ENCODE measurements at regions not wholly inside any gene's neighbourhood (a gene's known extent, or its start where the extent isn't known, plus 50 kb on each side); places are given as distances from the start of the nearest gene placed in this dataset.

GRCh38 chr6:108751851-108752732 is 96.1 kb upstream of the ARMC2 start:
- DNase-seq, result no peak

GRCh38 chr6:108752733-108753590 is 95.3 kb upstream of the ARMC2 start:
- no peak for DNase-seq

- DNase-seq, result no peak
Observed at GRCh38 chr6:108755257-108756240, 92.7 kb upstream of the ARMC2 start.

GRCh38 chr6:108757357-108757756 is 90.9 kb upstream of the ARMC2 start:
- no peak for DNase-seq

DNA sequence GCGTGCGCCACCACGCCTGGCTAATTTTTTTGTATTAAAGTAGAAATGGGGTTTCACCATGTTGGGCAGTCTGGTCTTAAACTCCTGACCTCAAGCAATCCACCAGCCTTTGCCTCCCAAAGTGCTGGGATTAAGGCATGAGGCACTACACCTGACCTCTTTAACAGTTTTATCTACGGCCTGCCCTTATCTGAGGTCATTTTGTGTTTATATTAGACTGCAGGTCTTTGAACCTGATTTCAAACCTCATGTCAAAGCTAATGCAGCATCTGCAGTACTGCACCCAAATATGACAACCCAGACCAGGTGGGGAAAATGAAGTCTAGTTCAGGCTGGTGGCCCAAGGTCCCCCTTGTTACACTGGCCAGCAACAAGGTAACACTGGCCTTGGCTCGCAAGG is 89.3 kb upstream of the ARMC2 start:
- DNase-seq, result no peak

- DNase-seq, result no peak
Observed at GRCh38 chr6:108760126-108761050, 87.8 kb upstream of the ARMC2 start.

DNA sequence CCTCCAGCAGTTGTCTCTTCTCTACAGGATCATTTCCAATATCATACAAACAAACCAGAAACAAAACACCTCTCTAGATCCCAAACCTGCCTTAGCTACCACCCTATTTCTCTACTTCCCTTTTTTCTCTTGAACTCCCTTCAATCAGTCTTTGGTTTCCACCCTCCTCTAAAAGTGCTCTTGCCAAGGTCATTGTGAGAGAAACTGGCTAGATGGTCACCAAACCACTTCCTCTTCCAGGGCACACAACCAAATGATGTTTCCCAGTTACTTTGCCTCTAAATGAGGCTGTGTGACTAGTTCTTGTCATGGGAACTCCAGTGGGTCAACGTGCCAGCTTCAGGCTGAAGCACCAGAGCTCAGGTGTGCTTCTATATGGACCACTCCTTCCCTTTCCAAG is 85.8 kb upstream of the ARMC2 start:
- no peak for DNase-seq

DNA sequence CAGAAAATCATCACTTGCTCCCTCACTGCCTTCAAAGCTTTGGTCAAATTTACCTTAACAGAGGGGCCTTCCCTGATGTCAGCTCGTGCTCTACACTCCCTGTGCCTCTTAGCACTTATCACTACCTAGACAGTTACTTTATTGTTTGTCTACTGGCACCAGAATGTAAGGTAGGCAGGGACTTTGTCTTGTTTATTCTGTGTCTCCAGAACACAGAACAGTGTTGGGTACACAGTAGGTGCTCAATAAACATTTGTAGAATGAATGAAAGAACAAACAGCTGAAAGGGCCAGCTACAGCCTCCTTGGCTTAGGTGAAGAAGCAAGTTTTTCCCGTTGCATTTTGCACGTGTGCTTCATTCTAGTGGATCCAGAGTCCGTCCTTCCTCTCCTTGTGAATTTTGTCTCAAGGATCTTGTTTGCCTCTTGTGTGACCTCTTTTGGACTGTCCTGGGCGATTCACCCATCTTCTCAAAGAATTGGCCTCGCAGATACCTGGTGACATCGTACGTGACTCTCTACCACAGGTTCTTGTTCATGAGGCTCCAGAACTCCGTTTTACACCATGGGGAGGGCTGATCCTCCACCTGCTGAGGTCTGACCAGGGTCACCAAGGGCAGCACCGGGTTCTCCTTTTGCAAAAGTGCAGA is 84.2 kb upstream of the ARMC2 start:
- DNase-seq, result no peak

DNA sequence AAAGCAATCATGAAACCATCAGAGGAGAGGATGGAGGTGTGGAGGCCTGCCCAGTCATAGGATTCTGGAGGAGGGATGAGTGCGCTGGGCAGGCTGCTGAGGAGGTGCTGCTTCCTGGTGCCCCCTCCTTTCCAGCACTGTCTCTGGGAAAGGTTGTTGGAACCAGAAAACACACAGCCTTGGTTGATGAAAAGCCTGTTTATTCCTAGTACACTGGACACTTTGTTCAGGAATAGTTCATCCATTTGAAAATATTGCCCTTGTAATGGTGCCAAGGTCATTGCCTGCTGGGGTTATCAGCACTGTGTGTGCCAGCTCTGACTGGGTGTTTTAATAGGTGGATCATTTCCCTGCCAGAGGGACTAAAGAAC is 83.7 kb upstream of the ARMC2 start:
- no peak for DNase-seq

DNA sequence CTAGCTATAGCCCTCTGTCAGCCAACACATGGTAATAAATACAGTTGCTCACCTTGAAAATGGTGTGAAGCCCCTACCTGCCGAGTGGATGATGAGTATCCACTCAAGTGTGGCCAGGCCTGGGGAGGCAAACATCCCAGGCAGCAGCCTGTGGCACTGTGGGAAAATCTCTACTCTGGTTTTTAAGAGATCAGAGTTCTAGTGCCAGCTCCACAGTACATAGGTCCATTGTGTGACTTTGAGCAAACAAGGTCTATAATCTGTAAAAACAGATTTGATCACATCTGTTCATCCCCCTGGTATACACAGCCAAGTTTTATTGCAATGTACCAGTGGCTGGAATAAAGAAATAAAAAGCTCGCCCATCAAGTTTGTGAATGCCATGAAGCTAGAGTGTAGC is 82.7 kb upstream of the ARMC2 start:
- DNase-seq, result no peak

- no peak for DNase-seq
Observed at GRCh38 chr6:108766419-108766818, 81.8 kb upstream of the ARMC2 start.

- no peak for DNase-seq
Observed at GRCh38 chr6:108766886-108767285, 81.3 kb upstream of the ARMC2 start.

GRCh38 chr6:108767418-108768165 is 80.6 kb upstream of the ARMC2 start:
- no peak for DNase-seq

DNA sequence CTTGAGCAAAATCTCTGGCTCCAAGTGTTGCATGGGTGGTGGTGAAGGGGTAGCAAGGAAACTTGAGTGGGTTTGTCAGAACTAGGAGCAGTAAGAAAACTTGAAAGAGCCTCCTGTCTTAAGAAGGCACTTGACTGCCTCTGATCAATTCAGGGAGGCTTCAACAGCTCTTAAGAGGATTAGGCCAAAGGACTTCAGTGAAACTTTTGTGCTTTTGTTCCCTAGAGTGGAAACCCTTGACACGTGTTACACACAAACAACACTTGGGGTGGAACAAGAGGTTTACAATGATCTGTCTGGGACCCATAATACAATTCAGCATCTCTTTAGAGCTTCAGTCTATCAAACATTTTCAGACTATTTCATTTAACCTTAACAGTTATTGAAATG is 80.1 kb upstream of the ARMC2 start:
- DNase-seq, result no peak

DNA sequence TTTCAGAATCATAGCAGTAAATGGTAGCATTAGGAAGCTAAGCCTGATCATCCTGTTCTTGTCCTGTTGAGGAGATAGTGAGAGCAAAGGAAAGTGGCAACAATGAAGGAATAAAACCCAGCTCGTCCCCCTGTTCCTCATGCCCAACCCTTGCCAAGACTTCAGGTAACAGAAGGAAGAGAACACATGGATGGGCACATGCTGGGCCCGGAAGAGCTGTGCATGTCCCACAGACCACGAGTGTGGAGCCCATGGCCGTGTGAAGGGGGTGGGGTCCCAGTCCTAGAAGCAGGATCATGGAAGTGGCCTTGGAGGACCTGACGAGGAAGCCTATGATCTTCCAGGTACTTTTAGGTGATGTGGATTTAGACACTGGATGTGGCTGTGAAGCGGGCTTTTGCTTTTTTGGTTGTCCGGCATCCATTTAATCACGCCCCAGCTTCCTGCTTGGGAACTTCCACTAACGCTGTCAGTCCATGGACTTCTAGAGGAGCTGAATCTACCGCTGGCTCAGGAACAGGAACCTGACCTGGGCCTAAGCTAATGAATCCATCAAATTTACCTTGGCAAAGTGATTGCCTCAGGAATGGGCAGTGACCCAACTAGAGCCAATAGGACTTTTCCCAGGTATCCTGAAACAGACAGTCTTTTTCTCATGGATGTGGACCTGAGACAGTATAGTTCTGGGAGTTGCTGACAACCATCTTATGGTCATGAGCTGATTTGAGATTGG is 79.3 kb upstream of the ARMC2 start:
- no peak for DNase-seq

DNA sequence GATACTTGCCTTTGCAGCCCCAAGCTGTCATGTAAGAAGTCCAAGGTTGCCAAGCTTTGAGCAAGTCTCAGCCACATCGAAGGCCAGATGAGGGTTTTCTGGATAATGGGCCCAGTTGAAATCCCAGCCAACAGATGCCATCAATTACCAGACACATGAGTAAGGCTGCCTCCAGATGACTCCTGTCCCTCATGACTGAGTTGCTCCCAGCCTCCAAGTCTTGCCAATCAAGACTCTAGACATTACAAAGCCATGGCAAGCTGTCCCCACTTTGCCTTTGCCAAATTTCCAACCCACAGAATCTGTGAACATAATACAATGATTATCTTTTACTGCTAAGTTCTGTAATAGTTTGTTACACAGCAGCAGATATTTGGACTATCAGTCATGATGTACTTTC is 76.8 kb upstream of the ARMC2 start:
- no peak for DNase-seq

- DNase-seq, result no peak
Observed at GRCh38 chr6:108774555-108774954, 73.7 kb upstream of the ARMC2 start.

DNA sequence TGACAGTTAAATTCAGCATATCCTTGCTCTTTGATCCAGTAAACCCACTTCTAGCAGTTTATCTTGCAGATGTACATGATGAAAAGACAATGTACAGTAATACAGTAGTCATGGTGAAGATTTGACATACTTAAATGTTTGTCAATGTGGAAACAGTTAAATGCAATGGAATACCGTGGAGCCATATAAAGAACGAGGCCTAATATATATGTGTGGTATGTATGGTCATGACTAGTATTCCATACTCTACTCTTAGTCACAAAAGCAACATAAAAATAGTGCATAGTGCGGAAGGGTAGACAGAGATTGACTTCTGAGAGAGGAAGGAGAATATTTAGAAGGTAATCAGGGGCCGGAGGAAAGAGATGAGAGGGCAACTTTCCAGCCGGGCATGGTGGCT is 70.7 kb upstream of the ARMC2 start:
- DNase-seq, result no peak

GRCh38 chr6:108778421-108779186 is 69.6 kb upstream of the ARMC2 start:
- DNase-seq, result no peak
